GM23338 (cell line): ENCODE measurements at regions not wholly inside any gene's neighbourhood (a gene's known extent, or its start where the extent isn't known, plus 50 kb on each side); places are given as distances from the start of the nearest gene placed in this dataset.

Source experiments
- CREB1 ChIP-seq: fragments of 250-450 bp; sonication (Bioruptor Pico); IDR thresholded peaks from 2 replicates; pipeline ENCODE4 v1.5.0; 2020; ENCODE audit warnings: low read depth, mild to moderate bottlenecking, moderate library complexity
- CTCF ChIP-seq, 2 experiments: fragments of 200-600 bp in 1 of 2; sonication (generic) in 1 of 2; conservative IDR thresholded peaks; 2 replicates each; pipeline versions ENCODE4 v1.5.1 to v1.6.1; 2016 to 2017; ENCODE audit warnings: antibody characterized with exemption in 2 of 2, low read depth in 2 of 2, mild to moderate bottlenecking in 2 of 2, moderate library complexity in 1 of 2
- ETS1 ChIP-seq: IDR thresholded peaks from 2 replicates; pipeline ENCODE4 v1.6.1; 2016; ENCODE audit warnings: antibody characterized with exemption
- EZH2 ChIP-seq: fragments of 200-600 bp; sonication (generic); IDR thresholded peaks from one replicate; pipeline ENCODE4 v1.8.0; 2017; ENCODE audit warnings: antibody characterized with exemption, mild to moderate bottlenecking, low read depth; ENCODE audit not compliant: unreplicated experiment
- EZH2phosphoT487 ChIP-seq: fragments of 200-600 bp; sonication (generic); IDR thresholded peaks from one replicate; pipeline ENCODE4 v1.8.1; 2018; ENCODE audit warnings: antibody characterized with exemption; ENCODE audit not compliant: unreplicated experiment
- JUNB ChIP-seq: IDR thresholded peaks from one replicate; pipeline ENCODE4 v1.6.1; 2016; ENCODE audit warnings: antibody characterized with exemption; ENCODE audit not compliant: unreplicated experiment
- NANOG ChIP-seq: IDR thresholded peaks from 2 replicates; pipeline ENCODE4 v1.6.1; 2016; ENCODE audit warnings: antibody characterized with exemption, borderline replicate concordance
- POLR2AphosphoS5 ChIP-seq: IDR thresholded peaks from 2 replicates; pipeline ENCODE4 v1.6.1; 2016; ENCODE audit warnings: antibody characterized with exemption, low read depth
- REST ChIP-seq: IDR thresholded peaks from one replicate; pipeline ENCODE4 v1.6.1; 2018; ENCODE audit warnings: antibody characterized with exemption; ENCODE audit not compliant: unreplicated experiment
- STAT1 ChIP-seq: IDR thresholded peaks from one replicate; pipeline ENCODE4 v1.6.1; 2016; ENCODE audit warnings: antibody characterized with exemption; ENCODE audit not compliant: unreplicated experiment
- ZNF114 ChIP-seq: fragments of 250-450 bp; sonication (Bioruptor Pico); IDR thresholded peaks from 2 replicates; pipeline ENCODE4 v1.5.0; 2020; ENCODE audit warnings: mild to moderate bottlenecking, moderate library complexity
- ZNF331 ChIP-seq: fragments of 250-450 bp; sonication (Bioruptor Pico); IDR thresholded peaks from 2 replicates; pipeline ENCODE4 v1.5.0; 2020; ENCODE audit warnings: low read depth, mild to moderate bottlenecking, moderate library complexity

GRCh38 chr2:180891360-180891759 lies 89.0 kb upstream of the UBE2E3 start:
- TF ChIP-seq EZH2 (no peak), CTCF (conservative IDR thresholded peaks at IDR 0.05; ENCODE audit: low read depth in 2 of 2) (no peak), STAT1 (no peak), POLR2AphosphoS5 (no peak), EZH2phosphoT487 (no peak), JUNB (no peak), ZNF114 (CRISPR knock-in tag) (no peak), REST (no peak), CREB1 (CRISPR knock-in tag) (no peak), ETS1 (no peak), NANOG (no peak), ZNF331 (CRISPR knock-in tag) (no peak)
